Pons (tissue), 1 donor: ENCODE measurements at regions not wholly inside any gene's neighbourhood (a gene's known extent, or its start where the extent isn't known, plus 50 kb on each side); places are given as distances from the start of the nearest gene placed in this dataset.
A peak's percentile ranks its signal among the peaks of the same experiment; 100 is the strongest.
"Not testable (repeated sequence)": the region's sequence is repeated elsewhere in the genome, so short reads cannot be mapped to it uniquely, and the experiment has no call there.

Experiments used
- DNase-seq: peaks from one replicate; pipeline ENCODE4 v3.0.0-alpha.2; 2016; ENCODE audit warnings: low spot score

DNA sequence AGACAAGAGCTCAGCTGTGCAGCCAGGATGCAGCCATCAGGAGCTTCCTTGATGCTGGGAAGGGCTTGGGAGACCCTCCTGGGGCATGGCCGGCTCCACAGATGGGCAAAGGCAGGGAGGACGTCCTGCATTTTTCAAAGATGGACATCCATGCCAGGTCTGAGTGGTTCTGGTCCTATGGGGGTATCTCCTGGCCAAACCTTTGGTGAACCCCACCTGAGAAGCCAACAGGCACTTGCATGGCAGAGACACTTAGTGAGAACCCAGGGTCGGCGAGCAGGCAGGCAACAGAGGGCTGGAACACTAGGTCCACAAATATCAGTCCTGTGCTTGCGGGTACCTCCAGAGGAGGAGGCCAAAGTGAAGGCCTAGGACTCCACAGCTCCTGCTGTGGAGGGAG lies 70.0 kb downstream of the KCTD15 start:
- no peak for DNase-seq

DNA sequence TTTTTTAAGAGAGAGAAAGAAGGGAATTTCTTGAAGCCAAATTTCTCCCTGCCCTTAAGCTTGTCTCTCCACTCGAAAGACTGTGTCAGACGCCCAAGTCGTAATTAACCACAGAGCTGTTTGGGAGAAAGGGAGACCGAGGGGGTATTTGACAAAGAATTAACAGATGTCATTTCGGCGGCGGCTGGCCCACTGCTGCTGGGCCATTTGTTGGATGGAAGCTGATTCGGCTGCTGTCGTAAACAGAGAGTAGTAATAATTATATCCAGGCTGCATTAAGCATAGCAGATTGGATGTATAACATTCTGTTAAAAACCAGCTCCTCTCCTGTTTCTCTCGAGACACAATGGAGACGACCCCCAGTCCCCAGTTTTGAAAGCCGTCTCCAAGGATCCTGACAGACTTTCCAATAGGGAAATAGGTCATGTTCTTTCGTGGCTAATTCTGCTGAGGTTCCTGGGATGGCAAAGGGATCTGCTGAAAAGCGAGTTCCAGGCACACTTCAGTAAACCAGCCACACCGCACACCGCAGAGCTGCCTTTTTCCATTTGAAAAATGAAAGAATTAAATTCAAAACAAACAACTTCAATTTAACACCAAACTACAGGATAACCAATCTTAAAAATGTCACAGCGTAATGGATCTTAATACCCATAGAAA lies 71.5 kb downstream of the KCTD15 start:
- DNase-seq, result no peak

DNA sequence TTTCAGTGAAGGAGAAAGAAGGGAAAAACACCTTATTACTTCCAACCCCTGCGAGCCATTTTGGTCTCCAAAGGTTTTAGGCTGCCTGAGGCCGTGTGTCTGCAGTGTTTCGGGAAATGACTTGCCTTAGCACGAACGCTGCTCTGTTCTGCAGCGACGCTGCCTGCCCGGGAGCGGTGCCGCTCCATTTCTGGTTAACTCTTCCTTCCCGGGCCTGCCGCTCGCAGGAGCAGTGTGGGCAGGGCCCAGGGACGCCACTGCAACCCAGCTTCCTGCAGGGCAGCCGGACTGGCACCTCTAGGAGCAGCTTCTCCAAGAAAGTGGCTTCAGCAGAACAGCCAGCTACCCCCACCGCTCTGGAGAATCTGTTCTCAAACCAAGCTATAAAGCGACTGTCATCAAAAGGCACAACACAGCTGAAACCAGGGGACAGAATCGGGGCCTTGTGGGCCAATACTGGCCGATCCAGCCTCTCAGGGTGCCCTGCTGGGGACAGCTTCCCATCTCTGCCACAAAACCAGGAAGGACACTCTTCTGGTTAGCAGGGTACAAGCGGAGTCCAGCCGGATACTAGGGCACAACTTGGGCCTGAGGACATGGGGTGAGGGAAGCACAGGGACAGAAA lies 72.2 kb downstream of the KCTD15 start:
- peak; percentile 24 for DNase-seq

DNA sequence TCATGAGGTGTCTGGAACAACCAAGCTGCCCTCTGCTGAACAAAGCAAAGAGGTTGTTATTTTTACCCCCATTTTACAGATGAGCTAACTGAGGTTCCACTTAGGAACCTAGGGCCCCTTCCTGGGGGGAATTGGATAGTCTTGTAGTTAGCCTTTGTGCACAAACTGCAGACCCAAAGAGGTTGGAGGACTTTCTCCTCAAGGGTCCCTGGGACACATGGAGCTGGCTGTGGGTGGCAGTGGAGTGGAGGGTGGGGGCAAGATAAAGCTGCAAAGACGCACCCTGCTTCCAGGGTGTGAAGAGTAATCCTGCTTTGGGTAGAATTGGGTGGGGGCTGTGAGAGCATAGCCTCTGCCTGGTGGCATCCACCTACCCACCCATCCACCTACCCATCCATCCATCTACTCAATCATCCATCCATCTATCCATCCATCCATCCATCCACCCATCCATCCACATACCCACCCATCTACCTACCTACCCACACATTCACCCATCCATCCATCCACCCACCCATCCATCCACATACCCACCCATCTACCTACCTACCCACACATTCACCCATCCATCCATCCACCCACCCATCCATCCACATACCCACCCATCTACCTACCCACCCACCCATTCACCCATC lies 73.7 kb downstream of the KCTD15 start:
- DNase-seq, result not testable (repeated sequence)

DNA sequence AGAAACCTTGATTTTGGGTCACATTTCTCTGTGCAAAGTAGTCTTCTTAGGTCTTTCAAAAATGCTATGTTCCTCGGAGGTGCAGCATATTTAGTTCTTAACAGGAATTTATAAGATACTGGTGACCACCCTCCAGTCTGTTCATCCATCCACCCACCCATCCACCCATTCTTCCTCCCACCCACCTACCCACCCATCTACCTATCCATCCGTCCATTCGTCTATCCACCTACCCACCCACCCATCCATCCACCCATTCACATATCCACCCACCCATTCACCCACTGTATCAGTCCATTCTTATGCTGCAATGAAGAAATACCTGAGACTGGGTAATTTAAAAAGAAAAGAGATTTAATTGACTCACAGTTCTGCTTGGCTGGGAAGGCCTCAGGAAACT lies 74.9 kb downstream of the KCTD15 start:
- DNase-seq, result no peak

DNA sequence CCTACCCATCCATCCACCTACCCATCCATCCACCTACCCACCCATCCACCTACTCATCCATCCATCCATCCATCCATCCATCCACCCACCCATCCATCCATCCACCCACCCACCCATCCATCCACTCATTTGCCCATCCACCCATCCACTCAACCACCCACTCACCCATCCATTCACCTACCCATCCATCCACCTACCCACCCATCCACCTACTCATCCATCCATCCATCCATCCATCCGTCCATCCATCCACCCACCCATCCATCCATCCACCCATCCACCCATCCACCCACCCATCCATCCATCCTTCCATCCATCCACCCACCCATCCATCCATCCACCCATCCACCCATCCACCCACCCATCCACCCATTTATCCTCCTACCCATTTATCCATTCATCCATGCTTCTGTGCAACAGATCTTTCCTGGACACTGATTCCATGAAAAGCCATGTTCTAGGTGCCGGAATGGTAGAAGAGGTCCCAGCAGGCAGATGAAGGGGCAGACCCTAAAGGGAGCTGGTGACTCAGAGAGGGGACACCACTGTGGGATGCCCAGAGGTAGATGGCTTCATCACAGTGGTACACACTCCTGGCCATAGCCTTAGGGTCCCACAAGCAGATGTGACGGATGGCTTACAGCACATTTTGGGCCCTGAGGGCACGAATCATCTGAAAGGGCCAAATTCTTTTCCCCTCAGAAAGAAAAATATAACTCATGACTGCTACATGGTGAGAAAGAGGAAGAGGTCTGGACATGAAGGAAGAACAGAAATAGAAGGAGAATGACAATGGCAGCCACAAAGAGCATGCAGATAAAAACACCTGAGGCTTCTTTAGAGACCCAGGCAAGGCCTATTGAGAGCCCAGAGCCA lies 76.0 kb downstream of the KCTD15 start:
- no peak for DNase-seq

DNA sequence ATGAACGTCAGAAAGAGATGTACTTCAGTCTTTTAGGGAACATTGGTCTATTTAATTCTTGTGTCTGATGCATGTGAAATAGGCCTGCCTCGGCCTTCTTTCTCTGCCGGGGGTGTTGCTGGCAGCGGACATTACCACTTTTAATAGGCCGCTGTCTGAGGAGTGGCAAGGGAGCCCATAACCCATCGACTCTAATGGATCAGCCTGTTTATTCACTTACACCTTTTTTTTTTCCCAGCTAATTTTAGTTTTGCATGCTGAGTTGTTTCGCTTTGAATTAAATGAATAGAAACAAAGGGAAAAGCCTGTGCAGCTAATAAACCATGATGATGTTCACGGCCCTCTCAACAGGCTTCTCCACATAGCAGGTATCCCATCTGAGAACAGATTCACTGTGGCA lies 78.4 kb downstream of the KCTD15 start:
- no peak for DNase-seq

DNA sequence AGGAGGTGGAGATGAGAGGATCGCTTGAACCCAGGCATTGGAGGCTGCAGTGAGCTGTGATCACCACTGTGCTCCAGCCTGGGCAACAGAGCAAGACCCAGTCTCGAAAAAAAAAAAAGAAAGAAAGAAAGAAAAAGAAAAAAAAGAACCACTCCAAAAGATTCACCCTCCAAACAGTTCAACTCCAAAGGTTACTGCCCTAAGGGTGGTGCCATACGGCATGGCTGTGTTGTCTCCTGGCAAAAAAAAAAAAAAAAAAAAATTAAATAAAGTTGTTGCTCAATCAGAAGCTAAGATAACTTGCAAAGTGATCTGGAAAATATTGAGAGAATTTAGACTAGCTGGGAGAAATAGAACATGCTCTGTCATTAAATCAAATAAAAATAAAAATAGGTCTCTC lies 79.5 kb downstream of the KCTD15 start:
- DNase-seq, result no peak

DNA sequence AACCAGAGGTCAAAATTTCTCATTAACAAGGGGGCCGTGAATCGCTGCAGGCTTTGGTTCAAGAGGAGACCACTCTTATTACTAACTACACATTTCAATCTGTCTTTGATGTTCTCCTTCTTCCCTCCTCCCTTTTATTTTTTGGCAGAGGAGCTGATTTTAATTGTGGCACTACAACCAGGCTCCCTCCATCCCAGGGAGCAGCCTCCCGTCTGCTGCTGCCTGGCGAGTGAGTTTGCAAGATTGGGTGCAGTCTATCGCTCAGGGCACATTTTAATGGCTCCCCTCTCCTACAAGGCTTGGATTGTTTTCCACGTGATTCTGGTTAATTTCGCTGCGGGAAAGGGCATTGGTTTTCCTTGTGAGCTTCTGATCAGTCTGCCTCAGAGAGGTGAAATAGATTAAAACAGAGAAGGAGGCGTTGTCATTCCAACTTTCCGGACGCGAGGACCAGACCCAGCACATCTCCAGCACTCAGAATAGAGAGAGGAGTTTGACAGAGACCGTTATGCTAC lies 81.4 kb downstream of the KCTD15 start:
- DNase-seq, result no peak

DNA sequence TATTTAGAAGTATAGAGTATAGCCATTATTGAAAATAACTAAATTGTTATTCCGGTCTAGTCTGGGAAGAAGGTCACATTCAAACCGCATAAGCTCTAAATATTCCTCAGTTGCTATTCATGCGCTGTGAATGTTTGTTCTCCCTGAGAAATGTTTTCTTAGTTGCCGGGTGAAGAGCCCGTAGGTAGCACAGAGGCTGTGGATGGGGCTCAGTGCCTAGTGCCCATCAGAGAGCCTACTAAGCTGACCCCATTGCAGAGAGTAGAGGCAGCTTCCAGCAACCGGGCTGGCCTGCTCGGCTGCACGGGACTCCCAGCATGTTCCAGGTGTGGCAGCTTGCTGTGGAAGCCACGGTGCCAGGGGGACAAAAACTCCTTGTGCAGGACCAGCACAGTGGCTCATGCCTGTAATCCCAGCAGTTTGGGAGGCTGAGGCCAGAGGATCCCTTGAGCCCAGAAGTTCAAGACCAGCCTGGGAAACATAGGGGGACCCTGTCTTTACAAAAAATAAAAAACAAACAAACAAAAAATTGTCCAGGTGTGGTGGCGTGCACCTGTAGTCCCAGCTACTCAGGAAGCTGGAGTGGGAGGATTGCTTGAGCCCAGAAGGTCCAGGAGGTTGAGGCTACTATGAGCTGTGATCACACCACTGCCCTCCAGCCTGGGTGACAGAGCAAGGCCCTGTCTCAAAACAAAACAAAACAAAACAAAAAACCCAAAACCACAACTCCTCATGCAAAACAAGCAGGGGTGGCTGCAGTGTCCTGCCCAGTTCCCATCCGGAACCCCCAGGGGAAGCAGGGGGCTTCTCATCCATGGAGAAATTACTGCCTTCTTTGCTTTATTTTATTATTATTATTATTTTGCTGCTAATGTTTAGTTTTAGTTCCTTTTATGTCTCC lies 82.5 kb downstream of the KCTD15 start:
- no peak for DNase-seq

DNA sequence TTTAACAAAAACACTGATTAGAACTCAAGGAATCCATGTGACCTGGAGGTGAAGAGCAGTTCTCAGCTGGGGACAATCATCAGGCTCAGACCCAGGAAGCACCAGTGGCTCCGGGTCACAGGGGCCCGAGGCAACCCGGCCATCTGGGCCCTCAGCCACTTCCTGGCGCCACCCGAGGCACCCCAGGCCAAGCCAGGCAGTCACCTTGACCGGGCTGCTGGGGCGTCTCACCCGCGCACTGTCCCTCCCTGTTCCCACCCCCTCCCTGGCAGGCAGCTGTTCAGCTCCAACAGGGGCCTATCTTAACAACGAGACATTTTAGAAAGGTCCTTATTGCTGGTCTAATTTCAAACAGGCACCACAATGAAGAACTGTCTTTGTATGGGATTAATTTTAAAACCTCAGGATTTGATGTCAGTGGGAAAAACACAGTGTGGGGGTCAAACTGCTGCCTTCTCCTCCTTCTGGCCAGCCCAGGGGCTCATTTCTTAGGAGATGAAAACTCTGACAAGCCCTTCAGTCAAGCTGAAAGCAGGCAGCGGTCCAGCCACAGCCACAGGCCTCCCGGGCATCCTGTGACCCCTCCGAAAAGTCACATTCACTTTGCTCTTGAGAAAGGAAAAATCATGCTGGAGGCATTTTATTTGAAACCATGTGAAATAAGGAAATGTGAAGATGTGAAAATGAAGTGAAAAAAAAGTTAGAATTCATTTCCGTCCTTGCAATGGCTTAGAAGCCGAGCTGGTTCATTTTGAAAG lies 83.3 kb downstream of the KCTD15 start:
- no peak for DNase-seq

DNA sequence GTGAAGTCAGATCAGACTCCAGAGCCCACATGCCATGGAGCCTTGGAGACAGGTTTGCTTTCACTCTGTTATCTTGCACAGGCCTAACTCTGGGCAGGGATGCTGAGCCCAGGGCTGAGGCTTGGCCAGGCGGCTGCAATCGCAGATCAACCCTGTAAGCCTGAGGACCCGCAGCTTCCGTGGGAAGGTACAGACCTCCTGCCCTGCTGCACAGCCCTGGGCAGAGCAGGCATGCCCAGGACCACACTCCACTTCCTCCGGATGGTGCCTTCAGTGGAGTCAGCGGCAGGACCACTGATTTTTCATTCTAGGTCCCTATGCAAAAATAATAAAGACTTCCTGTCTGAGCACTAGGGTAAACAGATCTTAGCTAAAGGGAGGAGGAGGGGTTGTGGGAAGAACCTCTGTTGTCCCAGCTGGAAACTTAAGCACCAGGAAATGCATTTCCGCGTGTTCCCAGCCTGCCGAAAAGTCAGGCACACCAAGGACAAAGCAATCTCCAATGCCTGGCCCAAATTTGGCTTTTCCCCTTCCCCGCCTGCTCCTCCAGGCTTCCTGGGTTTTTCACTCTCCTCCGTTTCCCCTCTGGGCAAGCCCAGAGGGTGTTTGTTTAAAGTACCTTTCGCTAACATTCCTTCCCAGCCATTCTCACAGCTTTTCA lies 87.3 kb downstream of the KCTD15 start:
- DNase-seq, result no peak

DNA sequence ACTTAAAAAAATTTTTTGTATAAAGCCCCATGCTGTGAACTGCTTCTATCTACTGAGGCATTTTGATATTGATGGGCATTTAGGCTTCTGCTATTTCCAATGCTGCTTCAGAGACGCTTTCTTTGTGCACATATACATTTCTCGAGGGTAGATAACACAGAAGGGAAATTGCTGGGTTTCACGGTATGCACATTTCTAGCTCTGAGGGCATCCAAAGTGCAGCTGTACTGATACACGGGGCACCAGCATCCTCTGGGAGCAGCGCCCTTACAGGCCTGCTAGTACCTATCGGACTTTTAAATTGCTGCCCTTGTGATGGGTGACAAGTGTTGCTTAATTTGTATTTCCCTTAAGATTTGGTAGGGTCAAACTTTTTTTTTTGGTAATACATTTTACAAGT lies 88.6 kb downstream of the KCTD15 start:
- no peak for DNase-seq

DNA sequence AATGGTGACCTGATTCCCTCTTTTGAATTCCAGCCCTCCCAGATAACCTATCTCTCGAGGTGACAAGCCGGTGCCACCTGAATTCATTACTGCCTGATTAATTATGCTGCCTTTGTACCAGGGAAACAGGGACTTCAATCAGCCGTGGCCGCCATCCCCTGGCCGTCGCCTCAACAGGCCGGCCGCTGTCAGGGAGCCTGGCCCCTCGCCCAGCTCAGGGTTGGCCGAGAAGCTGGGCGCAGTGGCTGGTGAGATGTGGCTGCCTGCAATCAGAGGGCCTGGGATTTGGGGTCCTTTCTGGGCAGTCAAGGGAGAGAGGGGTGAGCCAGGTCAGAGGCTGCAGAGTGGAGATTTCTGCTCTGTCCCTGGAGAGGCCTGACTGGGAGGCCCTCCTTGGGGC lies 91.2 kb downstream of the KCTD15 start:
- DNase-seq, result no peak

DNA sequence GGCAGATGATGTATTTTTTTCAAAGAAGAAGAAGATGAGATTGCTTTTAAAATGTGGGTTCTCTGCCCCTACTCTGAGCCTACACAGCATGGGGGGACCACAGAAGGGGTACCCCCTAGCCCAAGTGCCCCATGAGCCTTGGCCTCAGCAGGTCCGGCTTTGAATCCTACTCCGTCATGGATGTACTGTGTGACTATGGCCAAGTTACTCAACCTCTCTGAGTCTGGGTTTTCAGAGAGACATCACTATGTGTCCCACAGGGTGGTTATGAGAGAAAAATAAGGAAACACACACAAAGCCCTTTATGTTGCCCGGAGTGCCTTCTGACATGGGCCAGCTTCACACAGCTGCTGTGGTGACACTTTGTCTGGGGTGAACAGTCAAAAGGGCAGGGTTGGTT lies 92.0 kb downstream of the KCTD15 start:
- no peak for DNase-seq

DNA sequence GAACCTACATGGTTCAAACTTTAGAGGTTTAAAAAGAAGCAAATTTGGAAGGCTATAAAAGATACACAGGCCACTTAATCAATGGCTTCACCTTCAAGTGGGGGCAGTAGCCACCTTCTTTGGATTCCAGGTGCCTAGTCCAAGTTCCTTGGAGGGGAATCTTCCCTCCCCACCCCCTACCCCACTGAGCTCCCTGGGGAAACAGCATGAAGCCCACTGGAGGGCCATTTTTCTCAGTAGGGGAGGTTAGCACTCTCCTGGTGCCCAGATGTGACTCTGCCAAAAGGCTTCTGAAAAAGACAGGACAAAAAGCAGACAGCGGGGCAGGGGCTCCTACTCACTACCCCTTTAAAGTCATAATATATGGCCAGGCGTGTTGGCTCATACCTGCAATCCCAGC lies 93.9 kb downstream of the KCTD15 start:
- no peak for DNase-seq

DNA sequence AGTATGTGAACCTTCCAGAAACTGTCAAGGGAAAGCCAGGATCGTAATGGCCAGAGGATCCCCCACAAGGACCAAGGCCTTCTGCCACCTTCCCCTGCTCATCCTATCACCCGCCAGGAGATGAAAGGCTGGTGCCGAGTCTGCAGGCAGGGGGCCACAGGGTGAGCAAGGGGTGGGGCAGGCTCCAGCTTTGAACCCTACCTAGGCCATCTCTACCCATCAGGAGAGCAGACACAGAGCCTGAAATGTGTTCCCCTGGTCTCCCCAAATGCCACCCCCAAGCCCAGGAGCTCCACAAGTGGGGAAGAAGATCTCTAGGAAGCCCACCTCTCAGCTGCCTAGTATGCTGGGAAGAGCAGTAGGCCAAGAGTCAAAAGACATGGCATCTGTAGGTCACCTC lies 95.1 kb downstream of the KCTD15 start:
- no peak for DNase-seq

DNA sequence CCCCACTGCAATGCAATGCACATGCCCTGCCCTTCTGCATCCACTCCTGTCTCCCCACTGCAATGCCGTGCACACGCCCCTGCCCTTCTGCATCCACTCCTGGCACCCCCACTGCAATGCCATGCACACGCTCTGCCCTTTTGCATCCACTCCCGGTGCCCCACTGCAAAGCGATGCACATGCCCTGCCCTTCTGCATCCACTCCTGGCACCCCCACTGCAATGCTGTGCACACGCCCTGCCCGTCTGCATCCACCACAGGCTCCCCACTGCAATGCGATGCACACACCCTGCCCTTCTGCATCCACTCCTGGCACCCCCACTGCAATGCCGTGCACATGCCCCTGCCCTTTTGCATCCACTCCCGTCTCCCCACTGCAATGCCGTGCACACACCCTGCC lies 98.1 kb downstream of the KCTD15 start:
- no peak for DNase-seq

DNA sequence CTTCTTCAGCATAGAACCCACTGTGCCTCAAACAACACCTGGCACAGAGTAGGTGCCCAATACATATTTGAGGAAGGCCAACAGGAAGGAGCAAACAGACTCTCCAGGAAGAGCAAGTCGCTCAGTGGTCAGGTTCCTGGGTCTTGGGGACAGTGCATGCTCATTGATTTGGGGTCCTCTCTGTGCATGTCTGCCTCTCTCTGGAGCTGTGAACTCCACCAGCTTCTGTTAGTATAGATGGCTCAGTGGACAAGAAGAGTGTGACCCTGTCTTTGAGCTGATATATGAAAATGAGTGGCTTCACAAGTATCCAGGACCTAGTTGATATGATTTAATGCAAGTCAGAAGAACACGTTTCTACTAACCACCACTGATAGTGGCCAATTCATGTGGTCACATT lies 98.7 kb downstream of the KCTD15 start:
- DNase-seq, result no peak

DNA sequence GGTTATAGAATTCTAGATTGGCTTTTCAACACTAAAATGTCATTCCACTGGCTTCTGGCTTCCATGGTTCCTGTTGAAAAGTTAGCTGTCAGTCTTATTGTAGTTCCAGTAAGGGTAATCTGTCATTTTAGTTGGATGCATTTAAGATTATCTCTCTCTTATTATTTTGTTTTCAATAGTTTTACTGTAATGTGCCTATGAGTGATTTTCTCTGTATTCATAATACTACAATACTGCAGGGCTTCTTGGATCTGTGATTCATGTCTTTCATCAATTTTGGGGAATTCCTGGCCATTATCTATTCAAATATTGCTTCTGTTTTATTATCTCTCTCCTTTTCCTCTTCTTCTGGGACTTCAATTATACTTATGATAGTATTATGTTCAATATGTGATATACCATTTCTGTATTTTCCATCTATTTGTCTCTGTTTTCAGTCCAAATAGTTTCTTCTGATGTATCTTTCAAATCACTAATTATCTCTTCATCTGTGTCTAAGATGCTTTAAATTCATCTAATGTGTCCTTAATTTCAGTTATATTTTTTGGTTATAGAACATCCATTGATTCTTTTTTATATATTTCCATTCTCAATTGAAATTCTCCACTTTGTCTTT lies 101.5 kb downstream of the KCTD15 start:
- DNase-seq, result no peak
